ENCODE measurements at regions not wholly inside any gene's neighbourhood (a gene's known extent, or its start where the extent isn't known, plus 50 kb on each side); places are given as distances from the start of the nearest gene placed in this dataset.

GRCh38 chr21:41625428-41625827, 117.5 kb upstream of the TMPRSS2 start:
- no peaks in the 10 kb centered on the region for H3K4me1 ChIP-seq (ENCODE audit: insufficient read depth)
- H3K36me3 ChIP-seq (ENCODE audit: insufficient read depth), result no peaks in the 10 kb centered on the region
- no peak overlapping the region for H3K4me3 ChIP-seq (ENCODE audit: low read depth, low read length)
- H3K27ac ChIP-seq (ENCODE audit: low read depth), result no peak overlapping the region
- WGBS, result 83% methylated on average over 4 of the region's 4 CpGs
- DNase-seq (ENCODE audit: extremely low spot score), result no peak

- H3K4me3 ChIP-seq (ENCODE audit: low read depth, low read length), result no peak overlapping the region
- DNase-seq (ENCODE audit: extremely low spot score), result no peak
- H3K36me3 ChIP-seq (ENCODE audit: insufficient read depth), result no peaks in the 10 kb centered on the region
- no peaks in the 10 kb centered on the region for H3K4me1 ChIP-seq (ENCODE audit: insufficient read depth)
- 81% methylated on average over 7 of the region's 7 CpGs for WGBS
- H3K27ac ChIP-seq (ENCODE audit: low read depth), result no peak overlapping the region
Measured at GRCh38 chr21:41624674-41625310, 116.8 kb upstream of the TMPRSS2 start.

GRCh38 chr21:41623945-41624344, 116.0 kb upstream of the TMPRSS2 start:
- Histone ChIP-seq H3K36me3 (ENCODE audit: insufficient read depth) (no peaks in the 10 kb centered on the region), H3K4me1 (ENCODE audit: insufficient read depth) (no peaks in the 10 kb centered on the region), H3K27ac (ENCODE audit: low read depth) (no peak overlapping the region), H3K4me3 (ENCODE audit: low read depth, low read length) (no peak overlapping the region)
- WGBS, result 89% methylated on average over 8 of the region's 8 CpGs
- DNase-seq (ENCODE audit: extremely low spot score), result no peak

DNA sequence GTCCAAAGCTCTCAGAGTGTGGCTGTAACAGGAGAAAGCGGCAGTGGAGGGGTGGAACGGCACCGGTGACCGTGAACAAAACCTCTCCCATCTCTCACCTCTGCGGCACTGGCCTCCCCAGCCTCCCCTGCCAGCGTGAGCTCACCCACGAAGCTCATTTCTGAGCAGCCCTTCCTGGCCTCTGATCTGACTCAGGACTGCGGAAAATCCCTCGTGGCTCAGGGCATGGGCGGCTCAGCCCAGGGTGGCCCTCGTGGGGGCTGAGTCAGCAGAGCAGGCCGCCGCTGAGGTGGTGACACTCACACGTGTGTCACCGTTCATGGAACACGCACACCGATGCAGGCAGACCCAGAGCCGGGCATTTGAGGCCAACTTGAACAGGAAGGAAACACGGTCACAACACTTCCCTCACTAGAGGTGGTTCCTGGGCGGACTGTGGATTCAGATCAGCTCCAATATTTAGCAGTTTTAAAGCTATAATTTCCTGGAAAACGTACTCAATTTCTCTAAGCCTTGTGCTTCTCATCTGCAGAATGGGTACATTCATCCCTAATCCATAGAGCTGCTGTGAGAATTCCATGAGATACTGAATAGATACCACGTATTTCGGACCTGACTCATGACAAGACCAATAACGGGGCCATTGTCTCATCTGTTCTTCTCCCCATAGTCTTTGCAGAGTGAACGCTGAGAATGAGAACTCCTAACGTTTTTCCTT, 115.0 kb upstream of the TMPRSS2 start:
- H3K36me3 ChIP-seq (ENCODE audit: insufficient read depth), result no peaks in the 10 kb centered on the region
- DNase-seq (ENCODE audit: extremely low spot score), result no peak
- 83% methylated on average over 26 of the region's 26 CpGs for WGBS
- H3K27ac ChIP-seq (ENCODE audit: low read depth), result no peak overlapping the region
- H3K4me3 ChIP-seq (ENCODE audit: low read depth, low read length), result no peak overlapping the region
- H3K4me1 ChIP-seq (ENCODE audit: insufficient read depth), result no peaks in the 10 kb centered on the region

- no peak overlapping the region for H3K4me3 ChIP-seq (ENCODE audit: low read depth, low read length)
- DNase-seq (ENCODE audit: extremely low spot score), result no peak
- WGBS, result 90% methylated on average over 10 of the region's 10 CpGs
Measured at GRCh38 chr21:41622201-41622600, 114.2 kb upstream of the TMPRSS2 start.

GRCh38 chr21:41621513-41621912, 113.6 kb upstream of the TMPRSS2 start:
- no peak for DNase-seq (ENCODE audit: extremely low spot score)

More at GRCh38 chr21:41622201-41622600, 114.2 kb upstream of the TMPRSS2 start:
- H3K36me3 ChIP-seq (ENCODE audit: insufficient read depth), result no peaks in the 10 kb centered on the region
- H3K4me1 ChIP-seq (ENCODE audit: insufficient read depth), result no peaks in the 10 kb centered on the region
- no peak overlapping the region for H3K27ac ChIP-seq (ENCODE audit: low read depth)

GRCh38 chr21:41620982-41621381, 113.0 kb upstream of the TMPRSS2 start:
- no peaks in the 10 kb centered on the region for H3K36me3 ChIP-seq (ENCODE audit: insufficient read depth)
- no peak overlapping the region for H3K27ac ChIP-seq (ENCODE audit: low read depth)
- no peaks in the 10 kb centered on the region for H3K4me1 ChIP-seq (ENCODE audit: insufficient read depth)
- no peak for DNase-seq (ENCODE audit: extremely low spot score)
- WGBS, result 79% methylated on average over 8 of the region's 8 CpGs
- H3K4me3 ChIP-seq (ENCODE audit: low read depth, low read length), result no peak overlapping the region

More at GRCh38 chr21:41621513-41621912, 113.6 kb upstream of the TMPRSS2 start:
- no peaks in the 10 kb centered on the region for H3K36me3 ChIP-seq (ENCODE audit: insufficient read depth)
- no peak overlapping the region for H3K4me3 ChIP-seq (ENCODE audit: low read depth, low read length)
- H3K4me1 ChIP-seq (ENCODE audit: insufficient read depth), result no peaks in the 10 kb centered on the region
- H3K27ac ChIP-seq (ENCODE audit: low read depth), result no peak overlapping the region
- WGBS, result 58% methylated on average over 10 of the region's 10 CpGs

- H3K36me3 ChIP-seq (ENCODE audit: insufficient read depth), result no peaks in the 10 kb centered on the region
- H3K4me3 ChIP-seq (ENCODE audit: low read depth, low read length), result no peak overlapping the region
- WGBS, result 95% methylated on average over 6 of the region's 6 CpGs
- no peak for DNase-seq (ENCODE audit: extremely low spot score)
- no peak overlapping the region for H3K27ac ChIP-seq (ENCODE audit: low read depth)
- H3K4me1 ChIP-seq (ENCODE audit: insufficient read depth), result no peaks in the 10 kb centered on the region
Measured at GRCh38 chr21:41620541-41620940, 112.6 kb upstream of the TMPRSS2 start.

DNA sequence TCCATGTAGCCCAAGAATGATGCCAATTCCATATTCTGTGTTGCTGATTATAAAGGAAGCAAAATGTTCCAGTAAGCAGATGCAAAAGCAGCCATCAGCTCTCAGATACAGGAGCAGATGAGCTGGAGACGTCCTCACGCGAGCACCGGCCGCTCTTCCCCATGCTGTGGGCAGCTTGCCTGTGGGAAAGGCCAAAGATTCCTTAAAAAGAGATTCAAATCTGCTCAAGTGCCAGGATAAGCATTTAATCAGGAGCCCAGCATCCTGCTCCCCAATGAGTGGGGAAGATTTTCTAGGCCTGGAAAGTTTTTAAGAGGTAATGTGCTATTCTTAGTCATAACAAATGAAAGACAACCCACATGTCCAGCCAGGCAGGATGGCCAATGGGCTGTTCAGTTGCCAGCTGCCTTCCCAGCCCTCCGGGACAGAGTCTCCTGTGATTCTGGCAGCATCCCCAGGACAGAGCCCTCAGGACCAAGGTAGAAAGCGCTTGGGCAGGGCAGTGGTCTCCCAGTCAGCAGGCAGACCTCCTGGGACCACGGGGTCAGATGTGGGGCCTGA, 108.2 kb upstream of the TMPRSS2 start:
- Histone ChIP-seq H3K36me3 (ENCODE audit: insufficient read depth) (no peaks in the 10 kb centered on the region), H3K27ac (ENCODE audit: low read depth) (no peak overlapping the region), H3K4me3 (ENCODE audit: low read depth, low read length) (no peak overlapping the region), H3K4me1 (ENCODE audit: insufficient read depth) (no peaks in the 10 kb centered on the region)
- DNase-seq (ENCODE audit: extremely low spot score), result no peak
- WGBS, result 36% methylated on average over 8 of the region's 8 CpGs

DNA sequence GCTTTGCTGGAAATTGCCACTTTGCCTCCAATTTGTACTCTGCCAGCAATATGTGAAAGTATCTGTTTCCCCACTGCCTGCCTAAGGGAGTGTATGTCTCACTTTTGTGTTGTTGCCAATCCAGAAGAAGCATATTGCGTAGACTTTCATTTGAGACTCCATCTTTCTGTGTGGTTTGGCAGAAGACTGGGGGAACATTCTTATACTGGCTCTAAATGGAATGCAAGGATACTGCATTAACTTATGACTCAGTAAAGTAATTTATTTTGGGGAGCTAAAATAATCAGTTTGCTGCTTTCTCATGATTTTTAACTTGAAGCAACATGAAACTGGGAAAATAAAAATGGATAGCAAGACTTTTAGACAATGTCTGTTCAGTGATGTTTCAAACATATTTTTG, 107.7 kb upstream of the TMPRSS2 start:
- H3K4me1 ChIP-seq (ENCODE audit: insufficient read depth), result no peaks in the 10 kb centered on the region
- no peak overlapping the region for H3K27ac ChIP-seq (ENCODE audit: low read depth)
- WGBS, result 40% methylated on average over 1 of the region's 1 CpG
- no peak overlapping the region for H3K4me3 ChIP-seq (ENCODE audit: low read depth, low read length)
- H3K36me3 ChIP-seq (ENCODE audit: insufficient read depth), result no peaks in the 10 kb centered on the region
- no peak for DNase-seq (ENCODE audit: extremely low spot score)

DNA sequence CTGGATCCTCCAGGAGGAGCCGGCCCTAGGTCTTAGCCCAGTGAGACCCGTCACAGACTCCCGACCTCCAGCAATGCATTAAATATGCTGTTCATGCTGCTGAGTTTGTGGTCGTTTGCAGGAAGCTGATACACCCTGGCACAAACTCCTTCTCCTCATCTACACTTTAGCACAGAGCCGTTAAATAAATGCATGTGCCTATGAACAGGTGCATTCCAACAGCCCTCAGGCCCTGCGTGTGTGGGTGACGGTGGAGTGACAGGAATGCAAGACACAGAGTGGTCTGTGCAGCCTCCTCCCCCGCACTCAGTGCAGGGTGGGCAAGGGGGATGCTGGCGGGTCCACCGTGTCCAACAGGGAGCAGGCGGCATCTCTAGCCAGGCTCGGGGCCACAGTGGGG, 106.6 kb upstream of the TMPRSS2 start:
- Histone ChIP-seq H3K27ac (ENCODE audit: low read depth) (no peak overlapping the region), H3K36me3 (ENCODE audit: insufficient read depth) (no peaks in the 10 kb centered on the region), H3K4me3 (ENCODE audit: low read depth, low read length) (no peak overlapping the region), H3K4me1 (ENCODE audit: insufficient read depth) (no peaks in the 10 kb centered on the region)
- DNase-seq (ENCODE audit: extremely low spot score), result no peak
- 81% methylated on average over 12 of the region's 12 CpGs for WGBS

DNA sequence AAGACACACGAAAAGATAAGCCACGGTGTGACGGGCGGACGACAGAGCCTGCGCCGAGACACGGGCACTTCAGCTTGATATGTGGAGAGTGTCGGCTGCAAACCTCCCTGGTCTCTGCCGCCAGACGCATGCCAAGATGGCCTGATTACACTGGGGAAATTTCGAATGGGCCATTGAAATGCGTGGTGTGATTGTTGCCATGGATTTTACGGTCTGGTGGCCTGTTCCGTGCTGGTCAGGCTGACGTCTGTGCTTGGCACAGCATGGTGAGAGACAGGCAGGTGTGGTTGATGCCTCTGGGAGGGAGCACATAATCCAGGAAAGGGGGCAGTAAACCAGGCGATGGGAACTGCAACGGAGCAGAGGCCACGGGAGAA, 105.6 kb upstream of the TMPRSS2 start:
- no peak for DNase-seq (ENCODE audit: extremely low spot score)
- no peak overlapping the region for H3K4me3 ChIP-seq (ENCODE audit: low read depth, low read length)
- 92% methylated on average over 19 of the region's 19 CpGs for WGBS
- no peaks in the 10 kb centered on the region for H3K36me3 ChIP-seq (ENCODE audit: insufficient read depth)
- no peaks in the 10 kb centered on the region for H3K4me1 ChIP-seq (ENCODE audit: insufficient read depth)
- H3K27ac ChIP-seq (ENCODE audit: low read depth), result no peak overlapping the region

DNA sequence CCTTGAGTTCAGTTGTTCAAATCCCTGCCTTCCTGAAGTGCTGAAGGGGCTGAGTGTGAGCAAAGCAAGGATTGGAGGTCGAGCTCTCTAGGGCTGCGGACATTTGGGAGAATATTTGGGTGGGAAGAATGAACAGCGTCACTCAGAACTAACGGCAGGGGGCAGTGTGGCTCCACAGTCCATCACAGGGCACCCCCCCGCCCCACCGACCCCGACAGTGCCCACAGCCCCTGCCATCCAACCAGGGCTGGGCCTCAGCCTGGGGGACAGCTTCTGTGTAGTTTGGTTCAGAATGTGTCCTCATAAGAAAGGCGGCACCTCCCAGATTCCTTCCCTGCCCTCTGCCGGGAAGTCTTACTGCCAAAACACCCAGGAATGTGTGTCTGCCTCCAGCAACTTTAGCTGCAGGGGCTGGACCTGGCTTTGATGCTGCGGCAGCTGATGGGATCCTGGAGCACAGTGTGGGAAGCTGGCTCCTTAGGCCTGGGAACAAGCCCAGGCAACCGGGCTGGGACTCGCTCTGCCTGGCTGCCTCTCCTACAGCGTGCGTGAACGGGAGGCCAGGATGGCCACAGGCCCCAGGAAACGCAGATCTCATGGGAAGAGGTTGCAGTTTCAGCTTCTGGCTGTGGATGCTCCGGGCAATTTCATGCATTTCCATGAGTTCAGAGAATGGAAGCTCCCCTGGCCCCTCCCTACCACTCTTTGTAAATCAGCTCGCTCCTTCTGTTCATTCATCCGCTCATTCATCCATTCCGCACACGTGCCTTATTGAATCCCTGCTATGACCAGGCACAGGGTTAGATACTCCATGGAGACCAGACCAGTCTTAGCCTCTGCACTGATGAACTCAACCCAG, 104.9 kb upstream of the TMPRSS2 start:
- no peak overlapping the region for H3K27ac ChIP-seq (ENCODE audit: low read depth)
- no peaks in the 10 kb centered on the region for H3K36me3 ChIP-seq (ENCODE audit: insufficient read depth)
- 22% methylated on average over 21 of the region's 21 CpGs for WGBS
- H3K4me3 ChIP-seq (ENCODE audit: low read depth, low read length), result no peak overlapping the region
- H3K4me1 ChIP-seq (ENCODE audit: insufficient read depth), result no peaks in the 10 kb centered on the region
- no peak for DNase-seq (ENCODE audit: extremely low spot score)

Measured in urinary bladder (tissue), 3 donors.